Peyer's patch (tissue), 4 donors: ENCODE measurements at regions not wholly inside any gene's neighbourhood (a gene's known extent, or its start where the extent isn't known, plus 50 kb on each side); places are given as distances from the start of the nearest gene placed in this dataset.

Source experiments
- CTCF ChIP-seq, 6 experiments: fragments of 450-650 bp in 4 of 6; fragments of 200-600 bp in 2 of 6; sonication (generic) in 1 of 6; IDR thresholded peaks; one replicate each; pipeline ENCODE4 v1.5.1; 2017 to 2019; ENCODE audit warnings: antibody characterized with exemption in 6 of 6, mild to moderate bottlenecking in 3 of 6, moderate library complexity in 1 of 6
- POLR2A ChIP-seq, 2 donors: fragments of 450-650 bp; IDR thresholded peaks; one replicate each; pipeline ENCODE4 v1.5.1; 2017; ENCODE audit warnings: antibody characterized with exemption in 2 of 2, mild to moderate bottlenecking in 2 of 2, moderate library complexity in 2 of 2

DNA sequence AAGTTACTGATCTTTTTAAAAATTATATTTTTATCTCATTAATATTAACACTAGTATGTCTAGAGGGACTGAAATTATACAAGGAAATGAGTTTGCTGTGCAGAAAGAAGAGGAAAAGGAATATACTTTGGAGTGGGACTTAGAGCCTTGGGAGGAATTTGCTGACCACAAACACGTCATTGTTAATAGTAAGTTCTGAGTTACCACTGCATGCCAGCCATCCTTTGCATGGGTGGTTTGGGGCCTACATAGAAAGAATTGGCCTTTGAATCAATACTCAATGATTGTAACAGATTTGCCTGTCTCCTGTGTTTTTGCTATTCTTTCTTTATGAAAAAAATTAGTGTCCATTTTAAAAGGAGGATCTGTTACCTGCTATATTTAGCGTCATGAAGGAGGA, 232.6 kb upstream of the TNC start:
- TF ChIP-seq CTCF (IDR thresholded peaks at IDR 0.05) (no peak), POLR2A (IDR thresholded peaks at IDR 0.05) (no peak)
